ENCODE measurements at regions not wholly inside any gene's neighbourhood (a gene's known extent, or its start where the extent isn't known, plus 50 kb on each side); places are given as distances from the start of the nearest gene placed in this dataset.

- TF ChIP-seq SMARCE1 (IDR thresholded peaks at IDR 0.05; ENCODE audit: borderline replicate concordance) (no peak), FUBP1 (CRISPR knock-in tag; IDR thresholded peaks at IDR 0.05; ENCODE audit: borderline replicate concordance) (no peak)
These were observed 754.6 kb downstream of the TBC1D22A start (continued) for GRCh38 chr22:47517062-47517461.

GRCh38 chr22:47515384-47516125, 753.1 kb downstream of the TBC1D22A start:
- H3K79me2 ChIP-seq (ENCODE audit: insufficient read depth, low read length): no peaks in the 10 kb centered on the region
- no peak for DNase-seq (ENCODE audit: low spot score)
- H3K9me3 ChIP-seq (ENCODE audit: low read length): peaks cover 7% of the 10 kb centered on the region; the same call in 1 of the 2 replicates
- no peak overlapping the region for H3K9ac ChIP-seq (ENCODE audit: insufficient read depth, low read depth, low read length)
- FAIRE-seq: no peak
- no peak overlapping the region for H2AFZ ChIP-seq (ENCODE audit: low read length)
- no TSS peak for BruUV-seq (replicated peaks)
- ChIA-PET CTCF (ENCODE audit: low intra/inter-chr PET ratio, low total read pairs) (no interaction called here), POLR2A (no interaction called here)
- no peaks in the 10 kb centered on the region for H3K4me1 ChIP-seq (ENCODE audit: insufficient read depth, low read length)
- no peak for ATAC-seq
- in situ Hi-C loops (cut with HindIII; ENCODE audit: extremely low pct_ligation_motif_present, low pct_unique_long_range_greater_than_20kb) (no loop called here), intact Hi-C loops (cut with micrococcal nuclease; ENCODE audit: unreplicated experiment) (no loop called here)
- H3K27me3 ChIP-seq (ENCODE audit: control insufficient read depth in 1 of 2, insufficient read depth in 2 of 2, low read length in 2 of 2): no peaks in the 10 kb centered on the region
- no peak for TF ChIP-seq AHDC1 (CRISPR knock-in tag; IDR thresholded peaks at IDR 0.05; ENCODE audit: borderline replicate concordance)
- TF ChIP-seq MTA3 (CRISPR knock-in tag; IDR thresholded peaks at IDR 0.05): no peak
- TF ChIP-seq ZEB1 (IDR thresholded peaks at IDR 0.05; ENCODE audit: insufficient replicate concordance, low read depth): no peak
- no peak for TF ChIP-seq SMAD1 (CRISPR knock-in tag; IDR thresholded peaks at IDR 0.05; ENCODE audit: borderline replicate concordance, low read depth)
- TF ChIP-seq HOXA7 (CRISPR knock-in tag; IDR thresholded peaks at IDR 0.05): no peak
- TF ChIP-seq GPN1 (CRISPR knock-in tag; IDR thresholded peaks at IDR 0.05; ENCODE audit: borderline replicate concordance): no peak
- H3K27ac ChIP-seq (ENCODE audit: extremely low read length, insufficient read depth, low read length): no peak overlapping the region
- no peaks in the 10 kb centered on the region for H3K36me3 ChIP-seq (replicated peaks in 1 of 2; ENCODE audit: control insufficient read depth in 1 of 2, insufficient read depth in 2 of 2, low read length in 2 of 2)
- H3K4me2 ChIP-seq (ENCODE audit: low read depth, low read length): no peak overlapping the region
- H3K4me3 ChIP-seq (replicated peaks in 1 of 3; ENCODE audit: insufficient read depth in 1 of 3, low read depth in 2 of 3, low read length in 3 of 3): no peak overlapping the region
- 5% methylated on average over 2 of the region's 2 CpGs for WGBS (ENCODE audit: low lambda C conversion rate)
- H4K20me1 ChIP-seq (ENCODE audit: insufficient read depth, low read length): no peaks in the 10 kb centered on the region

Measured in HepG2 (cell line).